Loucy (cell line): ENCODE measurements at regions not wholly inside any gene's neighbourhood (a gene's known extent, or its start where the extent isn't known, plus 50 kb on each side); places are given as distances from the start of the nearest gene placed in this dataset.

Experiments
- H2AFZ ChIP-seq: fragments of 200-600 bp; sonication (generic); 2 replicates; pipeline ENCODE4 v1.6.0; 2016; ENCODE audit warnings: antibody characterized with exemption, mild to moderate bottlenecking, low read length, moderate library complexity
- H3F3A ChIP-seq: fragments of 200-600 bp; 2 replicates; pipeline ENCODE4 v1.6.0; 2016; ENCODE audit warnings: antibody characterized with exemption, low read depth, mild to moderate bottlenecking
- H3K27me3 ChIP-seq: fragments of 200-600 bp; sonication (generic); 2 replicates; pipeline ENCODE4 v1.6.1; 2014; ENCODE audit warnings: low read length, mild to moderate bottlenecking; ENCODE audit not compliant: insufficient read depth, poor library complexity, severe bottlenecking
- H3K36me3 ChIP-seq: fragments of 200-600 bp; sonication (generic); 2 replicates; pipeline ENCODE4 v1.6.1; 2016; ENCODE audit warnings: low read length; ENCODE audit not compliant: insufficient read depth
- H3K4me1 ChIP-seq: fragments of 200-600 bp; sonication (generic); 2 replicates; pipeline ENCODE4 v1.5.1; 2014; ENCODE audit warnings: low read length, mild to moderate bottlenecking; ENCODE audit not compliant: insufficient read depth, poor library complexity, severe bottlenecking
- H3K4me2 ChIP-seq: fragments of 200-600 bp; sonication (generic); 2 replicates; pipeline ENCODE4 v1.6.0; 2014; ENCODE audit warnings: antibody characterized with exemption, low read length, low read depth, mild to moderate bottlenecking; ENCODE audit not compliant: poor library complexity, severe bottlenecking
- H3K4me3 ChIP-seq: fragments of 200-600 bp; sonication (generic); 2 replicates; pipeline ENCODE4 v1.5.1; 2014; ENCODE audit warnings: low read length, mild to moderate bottlenecking, mixed read lengths; ENCODE audit not compliant: poor library complexity, severe bottlenecking
- H3K79me2 ChIP-seq: fragments of 200-600 bp; sonication (generic); 2 replicates; pipeline ENCODE4 v1.6.1; 2014; ENCODE audit warnings: low read length; ENCODE audit not compliant: insufficient read depth
- H3K9ac ChIP-seq: fragments of 200-600 bp; sonication (generic); 2 replicates; pipeline ENCODE4 v1.6.0; 2014; ENCODE audit warnings: mild to moderate bottlenecking, low read depth, low read length, moderate library complexity; ENCODE audit not compliant: poor library complexity, severe bottlenecking
- H3K9me2 ChIP-seq: fragments of 200-600 bp; sonication (generic); replicated peaks from 2 replicates; pipeline ENCODE4 v1.6.1; 2016; ENCODE audit warnings: low read depth, low read length, mixed read lengths
- H3K9me3 ChIP-seq: fragments of 200-600 bp; sonication (generic); 2 replicates; pipeline ENCODE4 v1.6.1; 2014; ENCODE audit warnings: mild to moderate bottlenecking, antibody characterized with exemption, low read length, low read depth; ENCODE audit not compliant: insufficient read depth
- H4K20me1 ChIP-seq: fragments of 200-600 bp; sonication (generic); 2 replicates; pipeline ENCODE4 v1.6.0; 2014; ENCODE audit warnings: antibody characterized with exemption, low read length, mild to moderate bottlenecking; ENCODE audit not compliant: insufficient read depth, poor library complexity, severe bottlenecking
- EZH2phosphoT487 ChIP-seq: fragments of 200-600 bp; IDR thresholded peaks from 2 replicates; pipeline ENCODE4 v1.6.1; 2018; ENCODE audit warnings: antibody characterized with exemption, mild to moderate bottlenecking, moderate library complexity, borderline replicate concordance
- TF ChIP-seq, protein P1 (sequence below): fragments of 200-600 bp; sonication (generic); conservative IDR thresholded peaks from 2 replicates; pipeline ENCODE4 v1.5.1; 2014; ENCODE audit warnings: mild to moderate bottlenecking, antibody characterized with exemption, low read length

DNA sequence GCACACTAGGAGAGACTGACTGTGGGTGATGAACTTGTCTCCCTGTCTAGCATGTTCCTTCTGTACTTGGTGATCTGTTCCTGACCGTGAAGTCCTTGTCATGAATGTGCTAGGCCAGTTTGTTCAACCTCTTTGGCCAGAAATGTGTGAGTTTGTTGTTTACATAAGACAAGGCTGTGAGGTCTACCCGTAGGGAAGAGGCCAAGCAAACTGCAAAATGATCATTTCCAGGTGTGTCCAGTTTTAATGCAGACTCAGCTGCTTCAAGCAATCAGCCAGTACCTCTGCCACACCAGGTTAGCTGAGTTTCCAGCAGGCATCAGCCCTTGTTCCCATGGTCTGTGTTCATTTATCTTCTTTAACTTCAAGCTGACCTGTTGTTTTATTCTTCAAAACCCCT lies 440.2 kb downstream of the FUT8 start:
- H3K4me3 ChIP-seq: no peak overlapping the region
- no peaks in the 10 kb centered on the region for H3K9me2 ChIP-seq
- no peak overlapping the region for H3K9ac ChIP-seq
- no peaks in the 10 kb centered on the region for H3K27me3 ChIP-seq
- H3K79me2 ChIP-seq: no peaks in the 10 kb centered on the region
- TF ChIP-seq, protein P1, sequence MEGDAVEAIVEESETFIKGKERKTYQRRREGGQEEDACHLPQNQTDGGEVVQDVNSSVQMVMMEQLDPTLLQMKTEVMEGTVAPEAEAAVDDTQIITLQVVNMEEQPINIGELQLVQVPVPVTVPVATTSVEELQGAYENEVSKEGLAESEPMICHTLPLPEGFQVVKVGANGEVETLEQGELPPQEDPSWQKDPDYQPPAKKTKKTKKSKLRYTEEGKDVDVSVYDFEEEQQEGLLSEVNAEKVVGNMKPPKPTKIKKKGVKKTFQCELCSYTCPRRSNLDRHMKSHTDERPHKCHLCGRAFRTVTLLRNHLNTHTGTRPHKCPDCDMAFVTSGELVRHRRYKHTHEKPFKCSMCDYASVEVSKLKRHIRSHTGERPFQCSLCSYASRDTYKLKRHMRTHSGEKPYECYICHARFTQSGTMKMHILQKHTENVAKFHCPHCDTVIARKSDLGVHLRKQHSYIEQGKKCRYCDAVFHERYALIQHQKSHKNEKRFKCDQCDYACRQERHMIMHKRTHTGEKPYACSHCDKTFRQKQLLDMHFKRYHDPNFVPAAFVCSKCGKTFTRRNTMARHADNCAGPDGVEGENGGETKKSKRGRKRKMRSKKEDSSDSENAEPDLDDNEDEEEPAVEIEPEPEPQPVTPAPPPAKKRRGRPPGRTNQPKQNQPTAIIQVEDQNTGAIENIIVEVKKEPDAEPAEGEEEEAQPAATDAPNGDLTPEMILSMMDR: no peak
- no peak for TF ChIP-seq EZH2phosphoT487
- H3F3A ChIP-seq: peaks cover 7% of the 10 kb centered on the region
- H3K9me3 ChIP-seq: 0 out of 2 replicates have a peak, but pooled peaks cover 6% of the 10 kb centered on the region
- no peak overlapping the region for H3K4me2 ChIP-seq
- no peaks in the 10 kb centered on the region for H4K20me1 ChIP-seq
- no peaks in the 10 kb centered on the region for H3K36me3 ChIP-seq
- no peak overlapping the region for H2AFZ ChIP-seq
- H3K4me1 ChIP-seq: peaks cover 23% of the 10 kb centered on the region

DNA sequence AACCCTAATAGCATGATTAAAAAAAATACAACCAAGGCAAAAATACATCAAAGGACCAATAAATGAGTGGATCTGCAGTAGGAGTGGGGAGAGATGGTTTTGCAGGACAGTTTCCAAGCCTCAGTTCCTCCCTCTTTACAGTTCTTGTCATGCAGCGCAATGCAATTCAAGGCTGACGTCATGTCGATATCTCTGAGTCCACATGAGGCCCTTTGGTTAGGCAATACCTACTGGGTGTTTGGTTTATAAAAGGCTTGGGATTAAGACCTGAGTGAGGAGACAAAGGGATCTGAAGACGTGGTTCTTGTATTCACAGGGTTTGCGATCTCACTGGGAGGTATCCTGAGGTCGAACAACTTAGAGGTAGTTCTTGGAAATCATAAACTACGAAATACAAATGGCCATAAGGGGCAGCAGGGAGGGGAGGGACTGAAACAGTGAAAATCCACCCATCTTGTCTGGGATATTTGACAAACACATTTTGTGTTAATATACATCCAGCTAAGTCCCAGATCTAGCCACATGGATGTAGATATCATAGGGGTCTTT lies 441.0 kb downstream of the FUT8 start:
- Histone ChIP-seq H3F3A (no peaks in the 10 kb centered on the region), H3K9ac (no peak overlapping the region), H3K4me3 (no peak overlapping the region), H2AFZ (no peak overlapping the region), H3K36me3 (no peaks in the 10 kb centered on the region), H3K9me2 (no peaks in the 10 kb centered on the region), H3K4me1 (peaks cover 15% of the 10 kb centered on the region), H4K20me1 (no peaks in the 10 kb centered on the region), H3K27me3 (no peaks in the 10 kb centered on the region), H3K79me2 (no peaks in the 10 kb centered on the region), H3K9me3 (0 out of 2 replicates have a peak, but pooled peaks cover 6% of the 10 kb centered on the region), H3K4me2 (no peak overlapping the region)
- TF ChIP-seq, protein P1: no peak
- no peak for TF ChIP-seq EZH2phosphoT487

DNA sequence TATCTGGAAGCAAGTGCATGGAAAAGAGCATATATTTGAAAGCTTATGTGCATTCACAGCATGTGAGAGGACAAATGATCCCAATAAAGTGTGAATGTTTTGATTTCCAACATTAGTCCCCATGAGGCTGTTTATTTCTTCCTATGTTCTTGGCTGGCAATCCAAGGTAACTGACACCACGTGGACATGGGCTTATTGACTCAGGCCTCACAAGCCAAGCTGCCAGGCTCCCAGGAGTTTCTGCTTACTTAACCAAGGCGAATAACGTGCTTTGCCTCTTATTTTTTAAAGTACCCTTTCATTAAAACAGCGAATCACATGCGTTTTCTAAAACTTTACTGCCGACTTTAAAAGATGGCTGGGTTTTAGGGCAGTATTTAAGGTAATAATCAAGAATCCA lies 441.7 kb downstream of the FUT8 start:
- H3K79me2 ChIP-seq: no peaks in the 10 kb centered on the region
- H3K36me3 ChIP-seq: no peaks in the 10 kb centered on the region
- H4K20me1 ChIP-seq: no peaks in the 10 kb centered on the region
- H3F3A ChIP-seq: no peaks in the 10 kb centered on the region
- H3K4me2 ChIP-seq: no peak overlapping the region
- no peaks in the 10 kb centered on the region for H3K27me3 ChIP-seq
- H3K9me3 ChIP-seq: 0 out of 2 replicates have a peak, but pooled peaks cover 6% of the 10 kb centered on the region
- H2AFZ ChIP-seq: no peak overlapping the region
- peaks cover 10% of the 10 kb centered on the region for H3K4me1 ChIP-seq
- H3K9ac ChIP-seq: no peak overlapping the region
- TF ChIP-seq EZH2phosphoT487: no peak
- TF ChIP-seq, protein P1: no peak
- no peak overlapping the region for H3K4me3 ChIP-seq
- no peaks in the 10 kb centered on the region for H3K9me2 ChIP-seq
